ENCODE measurements at regions not wholly inside any gene's neighbourhood (a gene's known extent, or its start where the extent isn't known, plus 50 kb on each side); places are given as distances from the start of the nearest gene placed in this dataset.

GRCh38 chr1:234713440-234713839 lies 103.5 kb upstream of the IRF2BP2 start:
- no peak for DNase-seq (ENCODE audit: low read depth)

- DNase-seq (ENCODE audit: low read depth), result no peak
Observed at GRCh38 chr1:234712891-234713305, 102.9 kb upstream of the IRF2BP2 start.

DNA sequence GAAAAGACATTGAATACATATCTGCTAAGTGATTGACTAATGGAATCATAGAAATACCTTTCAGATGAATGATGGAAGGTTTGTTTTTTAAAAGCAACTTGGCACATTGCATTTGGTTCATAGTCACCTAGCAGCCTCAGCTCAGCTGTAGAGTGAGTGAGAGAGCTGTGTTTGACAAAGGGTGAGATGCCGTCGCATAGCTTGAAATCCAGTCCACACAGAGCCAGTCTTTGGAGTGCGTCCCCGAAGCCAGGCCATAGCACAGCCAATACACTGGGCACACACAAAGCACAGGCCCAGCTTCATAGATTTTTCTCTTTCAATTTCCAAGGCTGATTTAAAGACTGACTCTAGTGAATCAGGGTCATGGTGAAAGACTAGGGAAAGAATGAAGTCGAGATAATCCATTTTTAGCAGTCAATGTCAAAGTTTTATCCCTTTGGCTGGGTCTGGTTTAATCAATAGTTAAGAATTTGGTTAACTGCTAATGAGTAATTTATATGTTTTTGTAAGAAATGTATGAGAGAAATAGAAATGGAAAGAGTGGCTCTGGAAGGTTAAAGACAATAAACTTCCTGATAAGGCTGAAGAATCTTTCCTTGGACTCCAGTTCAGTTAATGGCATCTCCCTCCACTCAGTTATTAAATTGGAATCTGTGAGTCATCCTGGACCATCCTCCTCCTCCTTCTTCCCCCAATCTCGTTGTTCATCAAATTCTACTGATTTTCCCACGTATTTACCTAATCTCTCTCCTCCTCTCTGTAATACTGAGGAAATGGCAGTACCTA lies 101.2 kb upstream of the IRF2BP2 start:
- DNase-seq (ENCODE audit: low read depth), result no peak

- DNase-seq (ENCODE audit: low read depth), result no peak
Observed at GRCh38 chr1:234710381-234710780, 100.4 kb upstream of the IRF2BP2 start.

DNA sequence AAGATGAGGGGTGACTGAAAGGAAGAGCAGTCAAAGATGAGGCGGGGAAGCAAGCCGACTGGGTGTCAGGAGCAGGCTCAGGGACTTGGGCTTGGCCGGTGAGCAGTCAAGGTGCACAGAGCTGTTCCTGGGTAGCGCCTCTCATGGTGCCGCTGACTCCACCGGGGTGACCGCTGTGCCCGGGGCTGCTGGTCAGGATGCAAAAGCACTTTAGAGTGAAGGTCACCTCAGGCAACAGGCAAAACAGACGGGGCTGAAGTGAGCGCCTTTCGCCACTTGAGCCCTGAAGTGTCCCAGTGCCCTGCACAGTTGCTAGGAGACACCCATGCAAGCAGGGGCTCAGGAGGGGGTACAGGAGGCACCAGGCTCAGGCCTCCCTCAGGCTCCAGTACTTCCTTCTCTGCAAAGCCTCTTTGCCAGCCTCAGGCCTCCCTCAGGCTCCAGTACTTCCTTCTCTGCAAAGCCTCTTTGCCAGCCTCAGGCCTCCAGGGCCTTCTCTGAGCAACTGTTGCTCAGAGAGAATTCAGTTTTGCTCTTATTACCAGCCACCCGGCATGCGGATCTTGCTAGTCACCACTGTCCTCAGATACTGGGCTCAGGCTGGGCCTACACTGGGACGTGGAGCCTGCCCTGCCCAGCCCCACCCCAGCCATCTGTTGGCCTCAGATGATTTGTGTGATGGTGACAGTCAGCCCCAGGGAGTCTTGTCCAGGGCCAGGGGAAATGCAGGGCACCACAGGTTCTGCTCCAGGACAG lies 99.7 kb upstream of the IRF2BP2 start:
- no peak for DNase-seq (ENCODE audit: low read depth)

GRCh38 chr1:234708700-234709395 lies 98.9 kb upstream of the IRF2BP2 start:
- no peak for DNase-seq (ENCODE audit: low read depth)

GRCh38 chr1:234707641-234708040 lies 97.7 kb upstream of the IRF2BP2 start:
- DNase-seq (ENCODE audit: low read depth), result peak; percentile 27

DNA sequence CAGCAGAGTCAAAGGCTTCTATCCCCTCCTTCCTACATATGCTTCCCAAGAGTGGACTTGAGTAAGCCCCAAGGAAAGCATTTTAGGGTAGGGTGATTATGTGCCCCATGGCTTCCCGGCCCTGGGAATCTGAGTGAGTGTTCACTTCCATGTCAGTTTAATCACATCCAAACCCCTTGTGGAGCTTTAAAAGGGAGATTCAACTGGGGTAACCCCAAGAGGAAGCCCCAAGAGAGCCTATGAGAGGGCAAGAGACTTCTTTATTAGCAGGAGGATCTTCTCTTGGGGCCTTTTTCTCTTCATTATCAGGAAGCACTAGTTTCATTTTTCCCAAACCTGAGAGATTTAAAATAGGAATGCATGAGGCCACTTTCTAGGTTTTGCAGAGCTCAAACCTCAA lies 97.0 kb upstream of the IRF2BP2 start:
- DNase-seq (ENCODE audit: low read depth), result no peak

GRCh38 chr1:234706199-234706598 lies 96.2 kb upstream of the IRF2BP2 start:
- DNase-seq (ENCODE audit: low read depth), result no peak

- no peak for DNase-seq (ENCODE audit: low read depth)
Observed at GRCh38 chr1:234705615-234706014, 95.6 kb upstream of the IRF2BP2 start.

DNA sequence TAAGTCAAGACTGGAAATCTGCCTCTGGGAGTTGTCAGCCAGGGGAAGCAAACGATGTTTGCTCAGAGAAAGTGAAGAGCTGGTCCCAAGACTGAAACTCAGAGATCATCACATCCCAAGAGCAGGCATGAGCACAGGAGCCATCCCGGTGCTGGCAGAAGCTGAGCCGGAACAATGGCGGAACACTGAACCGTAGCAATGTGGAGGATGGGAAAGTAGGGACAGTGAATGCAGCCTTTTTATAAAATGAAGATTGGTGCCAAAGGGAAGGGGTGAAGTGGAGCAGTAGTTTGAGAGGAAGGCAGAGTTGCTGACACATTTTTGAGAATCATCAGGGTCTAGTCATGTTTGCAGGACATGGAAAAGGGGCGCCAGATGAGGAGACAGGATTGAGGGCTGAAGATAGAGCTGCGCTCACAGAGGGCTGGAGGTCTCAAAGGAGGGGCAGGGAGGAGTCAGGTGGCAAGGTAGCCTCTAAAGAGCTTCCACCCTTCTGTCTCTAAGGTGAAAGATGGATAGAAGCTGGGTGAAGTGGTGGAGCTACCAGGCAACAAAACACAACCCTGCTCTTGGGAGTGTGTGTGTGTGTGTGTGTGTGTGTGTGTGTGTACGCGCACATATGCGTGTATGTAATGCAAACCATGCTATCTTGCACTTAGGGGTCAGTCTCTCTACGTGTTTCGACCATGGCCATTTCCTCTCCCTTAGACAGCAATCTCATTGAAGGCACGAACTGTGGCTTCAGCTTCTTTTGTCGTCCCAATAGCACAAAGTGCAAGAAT lies 94.3 kb upstream of the IRF2BP2 start:
- no peak for DNase-seq (ENCODE audit: low read depth)

DNA sequence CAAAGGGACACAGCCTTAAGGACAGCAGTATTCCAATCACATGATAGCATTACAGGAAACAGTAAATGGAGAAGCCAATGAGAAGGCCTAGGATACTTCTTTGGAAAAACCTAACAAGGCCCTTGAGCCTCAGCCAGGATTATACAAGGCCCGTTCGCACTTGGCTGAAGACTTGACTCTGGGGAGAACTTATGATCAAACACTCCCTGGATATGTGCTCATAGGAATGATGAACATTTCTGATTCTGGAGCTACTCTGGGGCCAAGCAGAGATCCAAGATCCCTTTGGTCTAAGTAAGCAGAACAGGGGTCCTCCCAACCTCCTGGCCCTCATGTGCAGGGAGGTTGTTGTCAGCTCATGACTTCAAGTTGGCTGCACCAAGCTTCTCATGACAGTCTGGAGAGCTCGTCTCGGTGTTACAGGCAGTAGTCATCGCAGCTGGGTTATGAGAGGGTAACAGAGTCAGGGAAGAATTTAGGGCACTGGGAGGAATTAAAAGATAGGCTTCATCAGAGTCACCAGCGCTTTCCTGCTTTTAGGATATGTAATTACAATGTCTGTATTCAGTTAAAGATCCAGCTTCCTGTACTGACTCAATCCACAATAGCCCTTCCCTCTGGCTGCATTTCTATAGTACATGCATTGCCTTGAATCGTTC lies 92.5 kb upstream of the IRF2BP2 start:
- DNase-seq (ENCODE audit: low read depth), result no peak

GRCh38 chr1:234701737-234702341 lies 91.9 kb upstream of the IRF2BP2 start:
- DNase-seq (ENCODE audit: low read depth), result no peak

DNA sequence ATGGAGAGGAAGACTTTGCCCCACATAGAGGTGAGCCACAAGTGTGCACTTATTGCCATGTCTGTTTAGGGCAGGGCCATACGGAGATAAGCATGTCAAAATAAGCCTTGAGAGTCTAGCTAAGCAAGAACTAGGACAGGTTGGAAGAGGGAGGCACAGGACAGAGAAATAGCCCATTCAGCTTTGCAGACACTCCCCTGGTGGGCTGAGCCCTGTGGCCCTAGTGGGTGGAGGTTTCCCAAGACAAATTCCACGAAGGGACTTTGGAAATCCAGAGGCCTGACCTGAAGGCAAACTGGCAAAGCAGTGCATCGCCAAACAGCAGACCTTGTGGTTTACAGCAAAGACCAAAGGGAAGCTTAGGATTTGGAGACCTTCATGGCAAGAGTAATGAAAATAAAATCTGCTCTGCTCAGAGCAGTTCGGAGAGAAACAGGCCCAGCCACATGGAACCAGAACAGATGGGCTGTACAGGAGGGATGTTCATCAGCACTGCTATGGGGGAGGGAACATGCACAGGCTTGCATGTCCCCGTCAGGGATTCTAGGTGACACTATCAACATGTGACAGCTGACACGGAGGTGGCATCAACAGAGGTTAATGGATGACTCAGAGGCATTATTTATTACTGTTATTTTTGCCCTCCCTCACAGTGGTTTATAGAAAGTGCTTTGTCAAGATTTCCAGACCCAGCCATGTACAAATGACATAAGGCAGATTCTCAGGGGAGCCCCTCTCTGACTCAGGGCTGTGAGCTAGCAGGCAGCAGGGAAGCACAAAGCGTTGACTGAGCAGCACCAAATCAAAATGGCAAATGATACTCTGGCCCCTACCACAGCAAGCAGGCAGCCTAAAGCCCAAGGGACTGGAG lies 90.1 kb upstream of the IRF2BP2 start:
- no peak for DNase-seq (ENCODE audit: low read depth)

- DNase-seq (ENCODE audit: low read depth), result no peak
Observed at GRCh38 chr1:234698686-234699085, 88.7 kb upstream of the IRF2BP2 start.

DNA sequence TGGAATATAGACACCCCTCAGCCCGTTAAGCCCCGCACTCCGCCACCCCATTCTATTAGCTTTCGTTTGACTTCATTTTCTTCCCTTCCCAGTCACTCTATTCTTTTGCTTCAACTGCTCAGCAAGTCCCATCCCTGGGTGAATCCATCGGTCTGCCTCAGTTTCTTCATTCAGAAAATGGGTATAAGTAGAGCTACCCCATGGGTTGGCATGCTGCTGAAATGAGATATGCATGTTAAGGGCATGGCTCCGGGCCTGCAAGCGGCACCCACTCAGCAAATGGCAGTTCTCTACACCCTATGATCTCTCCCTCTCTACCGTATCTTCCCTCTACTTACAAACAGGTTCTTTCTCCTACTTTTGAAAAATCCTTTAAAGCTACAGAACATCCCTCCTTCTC lies 87.8 kb upstream of the IRF2BP2 start:
- no peak for DNase-seq (ENCODE audit: low read depth)

DNA sequence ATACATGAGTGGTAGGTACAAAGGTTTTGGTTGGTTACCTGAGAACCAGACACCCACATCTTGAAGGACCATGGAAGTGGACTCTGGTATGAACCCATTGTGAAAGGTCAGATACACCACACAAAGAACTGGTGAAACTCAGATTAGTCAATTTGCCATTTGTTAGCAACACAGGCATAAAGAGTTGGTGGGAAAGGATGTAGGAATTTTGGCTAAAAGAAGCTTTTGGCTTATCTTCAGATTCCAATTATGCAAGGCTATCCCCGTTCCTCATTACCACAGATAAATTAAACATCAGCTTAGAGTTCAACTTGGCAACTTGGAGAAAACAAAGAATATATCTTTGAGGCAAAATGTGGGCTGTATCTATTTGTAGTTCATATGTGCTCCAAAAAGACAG lies 87.0 kb upstream of the IRF2BP2 start:
- no peak for DNase-seq (ENCODE audit: low read depth)

GRCh38 chr1:234696148-234696576 lies 86.2 kb upstream of the IRF2BP2 start:
- DNase-seq (ENCODE audit: low read depth), result no peak

DNA sequence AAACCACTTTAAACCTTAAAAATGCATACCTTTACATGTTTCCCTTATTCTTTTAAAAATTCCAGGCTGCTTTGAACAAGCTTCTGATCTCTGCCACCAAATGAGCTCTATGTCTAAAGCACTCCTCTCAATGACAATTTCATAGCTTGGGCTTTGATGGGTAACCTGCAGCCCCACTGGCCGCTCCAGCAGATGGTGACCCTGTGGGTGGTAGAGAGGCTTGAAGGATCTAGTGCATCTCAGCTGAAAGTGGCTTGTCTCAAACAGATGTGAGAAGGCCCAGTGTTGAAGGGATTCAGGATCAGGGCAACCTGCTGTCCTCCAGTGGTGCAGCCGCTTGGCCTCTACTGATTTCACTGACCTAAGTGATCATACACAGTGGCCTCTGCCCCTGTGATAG lies 84.7 kb upstream of the IRF2BP2 start:
- DNase-seq (ENCODE audit: low read depth), result no peak

DNA sequence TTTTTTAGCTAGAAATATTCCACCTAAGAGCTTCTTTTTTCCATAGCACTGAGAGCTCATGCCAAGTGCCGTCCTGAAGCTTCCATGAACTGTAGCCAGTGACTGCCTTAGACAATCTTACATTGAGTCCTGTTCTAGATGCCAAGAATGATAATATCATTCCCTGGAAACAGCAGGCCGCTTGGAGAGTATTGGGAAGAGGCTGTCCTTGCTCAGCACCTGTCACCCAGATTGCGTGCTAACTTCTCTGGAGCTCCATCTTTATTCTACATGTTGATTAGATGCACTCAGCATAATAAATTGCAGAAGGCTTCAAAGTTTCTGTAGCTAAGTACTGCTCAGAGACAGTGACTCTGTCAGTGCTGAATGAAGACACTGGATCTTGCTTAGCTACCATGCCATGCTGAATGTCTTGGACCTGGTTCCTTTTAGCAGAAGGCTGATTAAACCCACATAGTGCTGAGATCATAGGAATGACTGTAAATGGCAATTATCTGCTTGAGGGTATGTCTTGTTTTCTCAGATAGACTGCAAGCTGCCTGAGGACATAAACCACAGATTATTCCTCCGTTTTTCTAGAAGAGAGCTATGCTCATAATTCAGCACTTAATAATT lies 83.1 kb upstream of the IRF2BP2 start:
- no peak for DNase-seq (ENCODE audit: low read depth)

Data from fibroblast of the conjunctiva (primary cell).